ENCODE measurements at regions not wholly inside any gene's neighbourhood (a gene's known extent, or its start where the extent isn't known, plus 50 kb on each side); places are given as distances from the start of the nearest gene placed in this dataset.

DNA sequence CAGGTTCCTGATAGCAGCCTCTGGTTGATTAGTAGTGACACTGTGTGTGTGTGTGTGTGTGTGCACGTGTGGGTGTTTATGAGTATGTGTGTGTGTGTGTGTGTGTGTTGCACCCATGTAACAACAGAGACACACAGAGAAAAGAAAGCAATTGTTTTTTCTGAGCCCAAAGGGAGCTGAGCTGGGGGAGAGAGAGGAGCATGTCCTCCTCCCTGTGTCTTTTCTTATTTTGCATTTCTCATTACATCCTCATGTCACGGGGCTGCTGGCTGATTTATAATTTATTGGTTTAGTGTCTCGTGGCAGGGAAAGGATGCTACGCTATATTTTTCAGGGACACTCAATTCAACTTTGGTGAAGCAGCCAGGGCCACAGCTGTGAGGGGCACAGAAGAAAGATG, 511.4 kb downstream of the BCOR start:
- H3K4me3 ChIP-seq (ENCODE audit: insufficient read depth, low read depth, low read length): no peak overlapping the region
- dilution Hi-C loops (cut with HindIII; ENCODE audit: low sequenced_read_pairs, unreplicated experiment): no loop called here
- H3K4ac ChIP-seq (ENCODE audit: low read depth, low read length): no peak overlapping the region
- H3K23ac ChIP-seq (ENCODE audit: low read depth, low read length): no peak overlapping the region
- in situ Hi-C loops (cut with MboI; ENCODE audit: low sequenced_read_pairs): no loop called here
- no peak overlapping the region for H2BK120ac ChIP-seq (ENCODE audit: low read depth, low read length)
- no peaks in the 10 kb centered on the region for H3K79me1 ChIP-seq (ENCODE audit: low read depth in 1 of 2, low read length in 2 of 2)
- no peak overlapping the region for H3K4me2 ChIP-seq (ENCODE audit: low read depth, low read length)
- H3K9me3 ChIP-seq (ENCODE audit: control insufficient read depth, insufficient read depth, low read length): peaks cover 6% of the 10 kb centered on the region
- no peaks in the 10 kb centered on the region for H3K36me3 ChIP-seq (ENCODE audit: control insufficient read depth, insufficient read depth, low read length)
- no peak for ATAC-seq (ENCODE audit: low read depth)
- H3K27ac ChIP-seq (ENCODE audit: insufficient read depth, low read length): no peak overlapping the region
- H2BK5ac ChIP-seq (ENCODE audit: low read depth, low read length, poor library complexity, severe bottlenecking): no peak overlapping the region
- CTCF ChIA-PET: no interaction called here
- TF ChIP-seq, protein P1, sequence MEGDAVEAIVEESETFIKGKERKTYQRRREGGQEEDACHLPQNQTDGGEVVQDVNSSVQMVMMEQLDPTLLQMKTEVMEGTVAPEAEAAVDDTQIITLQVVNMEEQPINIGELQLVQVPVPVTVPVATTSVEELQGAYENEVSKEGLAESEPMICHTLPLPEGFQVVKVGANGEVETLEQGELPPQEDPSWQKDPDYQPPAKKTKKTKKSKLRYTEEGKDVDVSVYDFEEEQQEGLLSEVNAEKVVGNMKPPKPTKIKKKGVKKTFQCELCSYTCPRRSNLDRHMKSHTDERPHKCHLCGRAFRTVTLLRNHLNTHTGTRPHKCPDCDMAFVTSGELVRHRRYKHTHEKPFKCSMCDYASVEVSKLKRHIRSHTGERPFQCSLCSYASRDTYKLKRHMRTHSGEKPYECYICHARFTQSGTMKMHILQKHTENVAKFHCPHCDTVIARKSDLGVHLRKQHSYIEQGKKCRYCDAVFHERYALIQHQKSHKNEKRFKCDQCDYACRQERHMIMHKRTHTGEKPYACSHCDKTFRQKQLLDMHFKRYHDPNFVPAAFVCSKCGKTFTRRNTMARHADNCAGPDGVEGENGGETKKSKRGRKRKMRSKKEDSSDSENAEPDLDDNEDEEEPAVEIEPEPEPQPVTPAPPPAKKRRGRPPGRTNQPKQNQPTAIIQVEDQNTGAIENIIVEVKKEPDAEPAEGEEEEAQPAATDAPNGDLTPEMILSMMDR (conservative IDR thresholded peaks at IDR 0.05; ENCODE audit: low read depth, low read length): no peak
- TF ChIP-seq RFX5 (IDR thresholded peaks at IDR 0.05; ENCODE audit: low read depth, low read length) (no peak), RAD21 (IDR thresholded peaks at IDR 0.05; ENCODE audit: low read length) (no peak), POLR2A (IDR thresholded peaks at IDR 0.05; ENCODE audit: low read depth, low read length) (no peak), CHD1 (IDR thresholded peaks at IDR 0.05; ENCODE audit: low read depth, low read length) (no peak), RCOR1 (IDR thresholded peaks at IDR 0.05; ENCODE audit: insufficient replicate concordance, low read length) (no peak), BHLHE40 (IDR thresholded peaks at IDR 0.05; ENCODE audit: low read depth, low read length) (no peak), CEBPB (IDR thresholded peaks at IDR 0.05; ENCODE audit: low read depth, low read length) (no peak), NFE2L2 (IDR thresholded peaks at IDR 0.05; ENCODE audit: low read depth, low read length) (no peak)
- POLR2A ChIA-PET (ENCODE audit: unreplicated experiment): no interaction called here
- H3K9ac ChIP-seq (ENCODE audit: low read depth, low read length): no peak overlapping the region
- intact Hi-C loops (cut with micrococcal nuclease): no loop called here
- no peak overlapping the region for H3K18ac ChIP-seq (ENCODE audit: low read depth, low read length)
- no peak overlapping the region for H3K56ac ChIP-seq (ENCODE audit: extremely low read depth, insufficient read depth, low read length)
- WGBS, 2 experiments (ENCODE audit: extremely low coverage in 2 of 2, insufficient read length in 1 of 2): no CpG with 5 or more reads among the region's 4 CpGs
- no TSS peak for BruUV-seq (replicated peaks)
- no peaks in the 10 kb centered on the region for H3K4me1 ChIP-seq (ENCODE audit: control insufficient read depth, insufficient read depth, low read length)
- no peak overlapping the region for H2BK20ac ChIP-seq (ENCODE audit: low read depth, low read length)
- no peak overlapping the region for H2AFZ ChIP-seq (replicated peaks; ENCODE audit: low read length, poor library complexity)
- peaks cover 15% of the 10 kb centered on the region for H3K27me3 ChIP-seq (ENCODE audit: control insufficient read depth, insufficient read depth, low read length)
- no peaks in the 10 kb centered on the region for H4K20me1 ChIP-seq (ENCODE audit: insufficient read depth, low read length)
- no peaks in the 10 kb centered on the region for H3K9me1 ChIP-seq (ENCODE audit: insufficient read depth, low read length)
- no peak overlapping the region for H2AK9ac ChIP-seq (replicated peaks; ENCODE audit: low read depth, low read length, poor library complexity)
- no peak overlapping the region for H3K14ac ChIP-seq (replicated peaks; ENCODE audit: low read depth, low read length)
- H4K5ac ChIP-seq (ENCODE audit: low read depth, low read length): no peak overlapping the region
- no peak overlapping the region for H4K91ac ChIP-seq (ENCODE audit: insufficient read depth, low read depth, low read length)
- no peak overlapping the region for H4K8ac ChIP-seq (ENCODE audit: low read depth in 2 of 2, low read length in 2 of 2)
- no peak overlapping the region for H2AK5ac ChIP-seq (ENCODE audit: low read depth, low read length)
- H2BK15ac ChIP-seq (ENCODE audit: low read depth, low read length): no peak overlapping the region
- DNase-seq: no peak

Data from IMR-90 (cell line).